Upper lobe of right lung (tissue), 1 donor: ENCODE measurements at regions not wholly inside any gene's neighbourhood (a gene's known extent, or its start where the extent isn't known, plus 50 kb on each side); places are given as distances from the start of the nearest gene placed in this dataset.

Source experiments
- ATAC-seq: fragments of 200-7000 bp; cut with Tn5 transposase; one replicate; pipeline ENCODE4 v1.9.1; 2020; ENCODE audit warnings: mild to moderate bottlenecking, moderate library complexity
- DNase-seq: peaks from one replicate; pipeline ENCODE4 v3.0.0-alpha.2; 2020
- H3K27ac ChIP-seq: fragments of 200-600 bp; one replicate; pipeline ENCODE4 v1.8.0; 2022
- H3K27me3 ChIP-seq: fragments of 200-600 bp; one replicate; pipeline ENCODE4 v1.8.0; 2022; ENCODE audit warnings: mild to moderate bottlenecking
- H3K36me3 ChIP-seq: fragments of 200-600 bp; one replicate; pipeline ENCODE4 v1.8.0; 2022
- H3K4me1 ChIP-seq: fragments of 200-600 bp; one replicate; pipeline ENCODE4 v1.8.0; 2022
- H3K4me3 ChIP-seq: fragments of 200-600 bp; one replicate; pipeline ENCODE4 v1.8.0; 2022; ENCODE audit warnings: mild to moderate bottlenecking
- H3K9me3 ChIP-seq: fragments of 200-600 bp; one replicate; pipeline ENCODE4 v1.8.0; 2022
- intact Hi-C: fragments of 100-400 bp; cut with DNase I; formaldehyde crosslinking; loops from one replicate; pipeline ENCODE4 v1.11.0; 2022
- TF ChIP-seq, protein P1 (sequence below): fragments of 200-600 bp; IDR thresholded peaks from one replicate; pipeline ENCODE4 v1.8.0; 2022; ENCODE audit warnings: antibody characterized with exemption
- donor health status: DM: no; HTN: yes; CAD: no; lungs with severe emphysema.

DNA sequence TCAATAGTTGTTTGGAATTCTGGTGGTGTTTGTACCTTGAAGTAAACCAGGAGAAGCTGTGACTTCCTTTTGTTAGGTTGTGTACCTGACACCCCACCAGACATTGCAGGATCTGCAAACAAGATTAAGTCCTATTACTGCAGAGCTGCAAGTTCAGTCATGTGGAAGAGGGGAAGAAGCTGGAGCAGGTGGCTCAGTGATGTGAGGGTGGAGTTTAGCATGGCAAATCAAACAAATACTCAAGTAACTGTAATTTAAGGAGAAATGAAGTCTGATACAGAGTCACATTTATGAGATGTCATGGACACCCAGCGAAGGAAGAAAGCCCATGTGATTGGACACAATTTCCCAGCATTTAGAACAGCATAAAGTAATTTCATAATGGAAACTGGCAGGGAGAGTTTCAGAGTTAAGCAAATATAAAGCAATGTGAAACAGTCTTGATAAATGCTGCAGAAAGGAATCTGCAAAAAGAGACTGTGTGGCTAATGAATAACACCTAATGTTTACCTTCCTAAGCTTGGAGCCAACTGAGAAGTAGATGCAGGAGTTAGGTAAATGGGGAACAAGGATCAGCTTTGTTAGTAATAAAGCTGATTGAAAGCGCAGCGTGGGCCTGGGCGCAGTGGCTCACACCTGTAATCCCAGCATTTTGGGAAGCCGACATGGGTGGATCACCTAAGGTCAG lies 249.1 kb downstream of the GBA3 start:
- TF ChIP-seq, protein P1, sequence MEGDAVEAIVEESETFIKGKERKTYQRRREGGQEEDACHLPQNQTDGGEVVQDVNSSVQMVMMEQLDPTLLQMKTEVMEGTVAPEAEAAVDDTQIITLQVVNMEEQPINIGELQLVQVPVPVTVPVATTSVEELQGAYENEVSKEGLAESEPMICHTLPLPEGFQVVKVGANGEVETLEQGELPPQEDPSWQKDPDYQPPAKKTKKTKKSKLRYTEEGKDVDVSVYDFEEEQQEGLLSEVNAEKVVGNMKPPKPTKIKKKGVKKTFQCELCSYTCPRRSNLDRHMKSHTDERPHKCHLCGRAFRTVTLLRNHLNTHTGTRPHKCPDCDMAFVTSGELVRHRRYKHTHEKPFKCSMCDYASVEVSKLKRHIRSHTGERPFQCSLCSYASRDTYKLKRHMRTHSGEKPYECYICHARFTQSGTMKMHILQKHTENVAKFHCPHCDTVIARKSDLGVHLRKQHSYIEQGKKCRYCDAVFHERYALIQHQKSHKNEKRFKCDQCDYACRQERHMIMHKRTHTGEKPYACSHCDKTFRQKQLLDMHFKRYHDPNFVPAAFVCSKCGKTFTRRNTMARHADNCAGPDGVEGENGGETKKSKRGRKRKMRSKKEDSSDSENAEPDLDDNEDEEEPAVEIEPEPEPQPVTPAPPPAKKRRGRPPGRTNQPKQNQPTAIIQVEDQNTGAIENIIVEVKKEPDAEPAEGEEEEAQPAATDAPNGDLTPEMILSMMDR, result no peak
- intact Hi-C loops, result no loop called here
- H3K4me1 ChIP-seq, result no peaks in the 10 kb centered on the region
- ATAC-seq, result peak; percentile 55
- no peak overlapping the region for H3K4me3 ChIP-seq
- H3K27ac ChIP-seq, result no peak overlapping the region
- H3K27me3 ChIP-seq, result no peaks in the 10 kb centered on the region
- no peaks in the 10 kb centered on the region for H3K9me3 ChIP-seq
- H3K36me3 ChIP-seq, result no peaks in the 10 kb centered on the region
- DNase-seq, result no peak

DNA sequence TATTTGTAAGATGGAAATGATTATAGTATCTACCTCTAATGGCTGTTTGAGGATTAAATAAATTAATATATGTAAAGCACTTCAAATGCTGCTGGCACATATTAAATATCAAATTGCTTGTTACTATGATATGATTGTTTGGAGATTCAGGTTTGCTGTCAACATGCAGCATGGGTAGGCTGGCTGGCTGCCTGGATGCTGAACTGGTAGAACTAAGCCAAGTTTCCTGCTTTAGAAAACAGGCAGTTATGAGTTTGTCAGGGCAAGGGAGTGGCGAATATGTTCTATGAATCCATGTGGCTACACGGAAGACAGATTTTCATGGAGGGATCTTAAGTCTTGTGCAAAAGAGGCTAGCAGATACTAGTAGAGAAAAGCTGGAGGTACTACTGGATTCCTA lies 239.6 kb downstream of the GBA3 start:
- Histone ChIP-seq H3K36me3 (no peaks in the 10 kb centered on the region), H3K27ac (no peak overlapping the region), H3K4me1 (no peaks in the 10 kb centered on the region), H3K27me3 (no peaks in the 10 kb centered on the region), H3K4me3 (no peak overlapping the region), H3K9me3 (no peaks in the 10 kb centered on the region)
- TF ChIP-seq, protein P1, result no peak
- intact Hi-C loops, result no loop called here
- DNase-seq, result no peak
- ATAC-seq, result no peak

DNA sequence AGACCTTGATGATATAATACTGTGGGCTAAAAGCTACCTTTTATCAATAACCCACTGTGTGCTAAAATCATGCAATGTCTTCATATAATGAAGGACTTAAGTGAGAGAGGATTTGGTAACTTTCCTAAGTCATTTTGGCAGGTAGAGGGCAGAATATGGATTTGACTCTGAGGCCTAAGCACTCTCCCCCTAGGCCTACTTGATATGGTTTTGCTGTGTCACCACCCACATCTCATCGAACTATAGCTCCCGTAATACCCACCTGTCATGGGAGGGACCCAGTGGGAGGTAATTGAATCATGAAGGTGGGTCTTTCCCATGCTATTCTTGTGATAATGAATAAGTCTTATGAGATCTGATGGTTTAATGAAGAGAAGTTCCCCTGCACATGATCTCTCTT lies 229.7 kb downstream of the GBA3 start:
- no peak overlapping the region for H3K27ac ChIP-seq
- no peaks in the 10 kb centered on the region for H3K27me3 ChIP-seq
- ATAC-seq, result no peak
- H3K9me3 ChIP-seq, result no peaks in the 10 kb centered on the region
- intact Hi-C loops, result no loop called here
- no peak overlapping the region for H3K4me3 ChIP-seq
- no peaks in the 10 kb centered on the region for H3K4me1 ChIP-seq
- no peak for DNase-seq
- no peaks in the 10 kb centered on the region for H3K36me3 ChIP-seq
- TF ChIP-seq, protein P1, result no peak

GRCh38 chr4:22921936-22922335 lies 229.2 kb downstream of the GBA3 start:
- TF ChIP-seq, protein P1, result no peak
- Histone ChIP-seq H3K27ac (no peak overlapping the region), H3K9me3 (no peaks in the 10 kb centered on the region), H3K27me3 (no peaks in the 10 kb centered on the region), H3K36me3 (no peaks in the 10 kb centered on the region), H3K4me3 (no peak overlapping the region), H3K4me1 (no peaks in the 10 kb centered on the region)
- ATAC-seq (no peak), DNase-seq (no peak)
- intact Hi-C loops, result no loop called here

- no peak overlapping the region for H3K4me3 ChIP-seq
- DNase-seq, result no peak
- H3K36me3 ChIP-seq, result no peaks in the 10 kb centered on the region
- TF ChIP-seq, protein P1, result no peak
- H3K27ac ChIP-seq, result no peak overlapping the region
- no peaks in the 10 kb centered on the region for H3K4me1 ChIP-seq
- H3K27me3 ChIP-seq, result no peaks in the 10 kb centered on the region
- ATAC-seq, result no peak
- H3K9me3 ChIP-seq, result no peaks in the 10 kb centered on the region
- intact Hi-C loops, result no loop called here
Observed at GRCh38 chr4:22911285-22911684, 218.5 kb downstream of the GBA3 start.

DNA sequence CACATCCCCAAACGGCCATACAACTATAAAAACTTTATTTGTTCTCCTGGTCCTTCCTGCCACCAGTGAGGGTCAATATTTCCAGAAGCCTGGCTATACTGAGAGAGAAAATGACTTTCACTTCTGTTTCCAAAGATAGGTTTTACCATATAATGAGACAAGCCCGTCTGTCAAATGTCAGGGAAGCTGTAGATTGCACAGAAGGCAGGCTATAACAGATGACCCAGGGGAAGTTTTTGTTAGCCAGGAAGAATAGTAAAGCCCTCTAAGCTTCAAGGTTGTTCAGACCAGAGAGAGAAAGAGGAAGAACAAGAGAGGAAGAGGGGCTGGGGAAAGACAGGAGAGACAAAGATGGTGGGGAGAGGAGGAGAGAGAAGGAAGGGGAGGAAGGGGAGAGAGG lies 217.5 kb downstream of the GBA3 start:
- H3K36me3 ChIP-seq, result no peaks in the 10 kb centered on the region
- ATAC-seq (no peak), DNase-seq (no peak)
- no peaks in the 10 kb centered on the region for H3K9me3 ChIP-seq
- TF ChIP-seq, protein P1, result no peak
- no peak overlapping the region for H3K27ac ChIP-seq
- no peaks in the 10 kb centered on the region for H3K27me3 ChIP-seq
- no peaks in the 10 kb centered on the region for H3K4me1 ChIP-seq
- H3K4me3 ChIP-seq, result no peak overlapping the region
- intact Hi-C loops, result no loop called here
